Parathyroid adenoma (tissue), 2 donors: ENCODE measurements at regions not wholly inside any gene's neighbourhood (a gene's known extent, or its start where the extent isn't known, plus 50 kb on each side); places are given as distances from the start of the nearest gene placed in this dataset.
"Not testable (repeated sequence)": the region's sequence is repeated elsewhere in the genome, so short reads cannot be mapped to it uniquely, and the experiment has no call there.

ENCODE experiments used
- H2AFZ ChIP-seq: fragments of 300-600 bp; sonication (generic); one replicate; pipeline ENCODE4 v1.7.0; 2017; ENCODE audit warnings: antibody characterized with exemption, mild to moderate bottlenecking
- H3K27ac ChIP-seq: fragments of 300-600 bp; sonication (generic); one replicate; pipeline ENCODE4 v1.7.0; 2017
- H3K27me3 ChIP-seq: fragments of 300-600 bp; sonication (generic); one replicate; pipeline ENCODE4 v1.7.0; 2017; ENCODE audit warnings: low read length; ENCODE audit not compliant: control insufficient read depth, insufficient read depth
- H3K36me3 ChIP-seq: fragments of 300-600 bp; sonication (generic); one replicate; pipeline ENCODE4 v1.7.0; 2017; ENCODE audit warnings: low read length; ENCODE audit not compliant: control insufficient read depth, insufficient read depth
- H3K4me1 ChIP-seq: fragments of 300-600 bp; sonication (generic); one replicate; pipeline ENCODE4 v1.7.0; 2017; ENCODE audit warnings: control low read depth
- H3K4me2 ChIP-seq: fragments of 300-600 bp; sonication (generic); one replicate; pipeline ENCODE4 v1.7.0; 2017; ENCODE audit warnings: low read length
- H3K4me3 ChIP-seq: fragments of 300-600 bp; sonication (generic); one replicate; pipeline ENCODE4 v1.7.0; 2017; ENCODE audit warnings: low read depth, low read length
- H3K79me2 ChIP-seq: fragments of 300-600 bp; sonication (generic); one replicate; pipeline ENCODE4 v1.7.0; 2017; ENCODE audit warnings: control low read depth
- H3K9ac ChIP-seq: fragments of 300-600 bp; sonication (generic); one replicate; pipeline ENCODE4 v1.7.0; 2017; ENCODE audit warnings: mild to moderate bottlenecking
- H3K9me3 ChIP-seq: fragments of 300-600 bp; sonication (generic); one replicate; pipeline ENCODE4 v1.7.0; 2017; ENCODE audit warnings: low read length; ENCODE audit not compliant: control insufficient read depth
- CTCF ChIP-seq: fragments of 300-600 bp; sonication (generic); IDR thresholded peaks from one replicate; pipeline ENCODE4 v1.7.0; 2017; ENCODE audit warnings: antibody characterized with exemption, mild to moderate bottlenecking
- donor health status: primary hyperparathyroidism.

GRCh38 chr20:55086421-55086820, 611.0 kb downstream of the DOK5 start:
- Histone ChIP-seq H3K4me2 (no peak overlapping the region), H3K27me3 (no peaks in the 10 kb centered on the region), H3K27ac (no peak overlapping the region), H3K9me3 (no peaks in the 10 kb centered on the region), H2AFZ (no peak overlapping the region), H3K4me3 (no peak overlapping the region), H3K9ac (no peak overlapping the region), H3K36me3 (no peaks in the 10 kb centered on the region), H3K79me2 (no peaks in the 10 kb centered on the region), H3K4me1 (no peaks in the 10 kb centered on the region)
- no peak for TF ChIP-seq CTCF

GRCh38 chr20:55079917-55080316, 604.5 kb downstream of the DOK5 start:
- no peak for TF ChIP-seq CTCF
- Histone ChIP-seq H3K4me1 (no peaks in the 10 kb centered on the region), H3K27ac (no peak overlapping the region), H3K4me3 (no peak overlapping the region), H3K4me2 (no peak overlapping the region), H3K36me3 (no peaks in the 10 kb centered on the region), H3K27me3 (no peaks in the 10 kb centered on the region), H2AFZ (no peak overlapping the region), H3K9ac (no peak overlapping the region), H3K79me2 (no peaks in the 10 kb centered on the region), H3K9me3 (no peaks in the 10 kb centered on the region)

- not testable (repeated sequence) for H3K79me2 ChIP-seq, H3K4me1 ChIP-seq, H3K36me3 ChIP-seq, H3K27ac ChIP-seq, H3K9me3 ChIP-seq, H3K4me3 ChIP-seq, H2AFZ ChIP-seq, H3K9ac ChIP-seq, H3K27me3 ChIP-seq, H3K4me2 ChIP-seq
Measured at GRCh38 chr20:55074266-55074840, 599.0 kb downstream of the DOK5 start.

- Histone ChIP-seq H3K79me2 (no peaks in the 10 kb centered on the region), H3K27me3 (no peaks in the 10 kb centered on the region), H3K36me3 (no peaks in the 10 kb centered on the region), H3K27ac (no peak overlapping the region), H3K9me3 (no peaks in the 10 kb centered on the region), H3K9ac (no peak overlapping the region), H3K4me3 (no peak overlapping the region), H3K4me1 (no peaks in the 10 kb centered on the region), H2AFZ (no peak overlapping the region), H3K4me2 (no peak overlapping the region)
- no peak for TF ChIP-seq CTCF
Measured at GRCh38 chr20:55070001-55070400, 594.6 kb downstream of the DOK5 start.

- Histone ChIP-seq H3K4me2 (no peak overlapping the region), H3K9ac (no peak overlapping the region), H3K4me3 (no peak overlapping the region), H3K27me3 (no peaks in the 10 kb centered on the region), H3K79me2 (no peaks in the 10 kb centered on the region), H3K36me3 (no peaks in the 10 kb centered on the region), H3K4me1 (no peaks in the 10 kb centered on the region), H3K27ac (no peak overlapping the region), H2AFZ (no peak overlapping the region), H3K9me3 (no peaks in the 10 kb centered on the region)
- TF ChIP-seq CTCF: no peak
Measured at GRCh38 chr20:55067158-55067825, 591.9 kb downstream of the DOK5 start.
